GM18505 (cell line): ENCODE measurements at regions not wholly inside any gene's neighbourhood (a gene's known extent, or its start where the extent isn't known, plus 50 kb on each side); places are given as distances from the start of the nearest gene placed in this dataset.

Experiments
- ATAC-seq: cut with Tn5 transposase; IDR thresholded peaks from one replicate; pipeline ENCODE4 v1.9.1; 2021; ENCODE audit not compliant: unreplicated experiment
- POLR2A ChIP-seq: IDR thresholded peaks from 4 replicates; pipeline ENCODE4 v1.6.1; 2011; ENCODE audit warnings: borderline replicate concordance; ENCODE audit not compliant: insufficient read depth, insufficient read length; ENCODE audit errors: extremely low read depth

DNA sequence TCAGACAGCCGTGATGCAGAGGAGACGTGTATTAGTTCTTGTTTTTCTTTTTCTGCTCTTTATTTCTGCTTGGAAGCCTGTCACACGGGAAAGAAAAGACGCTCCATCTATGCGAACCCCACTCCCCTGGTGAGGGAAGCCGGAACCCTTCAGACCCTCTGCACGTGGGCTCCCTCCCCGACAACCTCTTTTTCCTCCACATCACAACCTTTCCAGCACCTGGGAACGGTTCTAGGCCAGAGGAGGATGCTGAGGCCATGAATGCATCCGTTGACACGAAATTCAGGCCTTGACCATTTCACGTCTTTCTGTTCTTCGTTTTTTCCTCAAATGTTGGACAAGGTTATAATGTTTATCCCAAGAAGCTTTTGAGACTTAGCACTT is 85.3 kb upstream of the WNT7B start:
- no peak for TF ChIP-seq POLR2A

GRCh38 chr22:46062971-46063631 is 86.1 kb upstream of the WNT7B start:
- TF ChIP-seq POLR2A, result no peak
- ATAC-seq, result no peak

More for the DNA sequence above, 85.3 kb upstream of the WNT7B start:
- no peak for ATAC-seq

DNA sequence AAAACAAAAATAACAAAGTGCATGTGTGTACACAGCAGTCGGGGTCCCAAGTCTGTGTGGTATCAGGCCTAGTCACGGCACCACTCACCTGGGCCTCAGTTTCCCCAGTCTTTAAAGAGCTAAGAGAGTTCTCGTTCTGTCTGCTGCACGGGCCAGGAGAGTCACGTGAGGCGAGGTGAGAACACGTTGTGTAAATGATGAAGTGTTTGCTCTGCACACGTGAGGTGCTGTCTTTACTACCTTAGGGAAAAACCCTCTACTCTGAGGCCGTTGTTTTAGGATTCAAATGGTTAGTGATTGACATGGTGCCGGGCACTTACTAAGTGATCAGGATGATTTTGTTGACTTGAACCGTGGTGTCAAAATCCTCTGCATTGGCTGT is 86.5 kb upstream of the PPARA start:
- no peak for ATAC-seq
- TF ChIP-seq POLR2A, result no peak

DNA sequence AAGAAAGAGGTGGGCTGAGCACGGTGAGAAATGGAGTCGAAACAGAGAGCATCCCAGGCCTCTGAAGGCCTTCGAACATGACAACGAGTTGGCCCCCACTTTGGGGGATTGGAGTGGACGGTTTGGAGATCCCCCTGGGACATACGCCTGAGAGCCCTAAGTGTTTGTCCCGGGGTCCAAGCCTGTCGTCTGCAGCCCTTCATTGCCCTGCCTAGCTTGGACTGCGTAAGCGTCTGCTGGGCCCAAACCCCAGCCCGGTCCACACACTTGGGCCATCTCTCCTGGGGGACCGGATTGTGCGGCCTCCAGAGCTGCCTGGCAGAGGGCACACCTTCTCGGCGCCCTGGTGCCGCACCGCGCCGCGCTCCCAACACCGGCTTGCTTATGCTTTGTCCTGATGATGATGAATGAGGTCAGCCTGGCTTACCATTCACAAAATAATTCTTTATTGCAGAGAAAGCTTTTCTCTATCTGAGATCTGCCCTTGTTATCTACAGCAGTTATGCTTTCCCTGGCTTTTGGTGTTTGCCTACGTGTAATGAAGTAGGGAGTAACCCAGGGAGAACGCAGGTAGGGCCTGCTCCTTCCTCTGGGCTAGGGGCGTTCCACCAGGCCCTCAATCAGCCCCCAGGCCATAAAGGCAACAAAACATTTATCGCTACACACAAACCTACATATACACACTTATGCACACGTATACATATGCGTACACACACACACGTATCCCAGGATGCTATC is 85.9 kb upstream of the PPARA start:
- ATAC-seq, result no peak
- no peak for TF ChIP-seq POLR2A

GRCh38 chr22:46064966-46065666 is 85.2 kb upstream of the PPARA start:
- no peak for ATAC-seq
- TF ChIP-seq POLR2A, result no peak

GRCh38 chr22:46065691-46066454 is 84.5 kb upstream of the PPARA start:
- no peak for TF ChIP-seq POLR2A
- no peak for ATAC-seq

DNA sequence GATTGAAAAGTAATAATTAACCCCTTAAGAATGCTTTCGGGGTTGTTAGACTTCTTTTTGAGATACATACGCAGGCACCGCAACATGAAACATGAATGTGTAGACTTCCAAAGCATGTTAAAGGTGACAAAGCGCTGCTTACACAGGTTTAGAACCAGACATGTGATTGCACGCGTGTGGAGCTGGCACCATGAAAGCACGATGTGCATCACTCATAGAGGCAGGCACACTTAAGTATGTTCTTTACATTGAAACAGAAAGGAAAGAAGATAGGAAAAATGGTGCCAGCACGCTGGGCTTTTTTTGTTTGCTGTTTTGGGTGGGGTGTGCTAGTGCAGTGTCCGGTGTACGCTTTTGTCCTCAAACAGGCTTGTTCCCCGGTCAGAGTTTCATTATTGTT is 83.6 kb upstream of the PPARA start:
- TF ChIP-seq POLR2A, result no peak
- ATAC-seq, result no peak

DNA sequence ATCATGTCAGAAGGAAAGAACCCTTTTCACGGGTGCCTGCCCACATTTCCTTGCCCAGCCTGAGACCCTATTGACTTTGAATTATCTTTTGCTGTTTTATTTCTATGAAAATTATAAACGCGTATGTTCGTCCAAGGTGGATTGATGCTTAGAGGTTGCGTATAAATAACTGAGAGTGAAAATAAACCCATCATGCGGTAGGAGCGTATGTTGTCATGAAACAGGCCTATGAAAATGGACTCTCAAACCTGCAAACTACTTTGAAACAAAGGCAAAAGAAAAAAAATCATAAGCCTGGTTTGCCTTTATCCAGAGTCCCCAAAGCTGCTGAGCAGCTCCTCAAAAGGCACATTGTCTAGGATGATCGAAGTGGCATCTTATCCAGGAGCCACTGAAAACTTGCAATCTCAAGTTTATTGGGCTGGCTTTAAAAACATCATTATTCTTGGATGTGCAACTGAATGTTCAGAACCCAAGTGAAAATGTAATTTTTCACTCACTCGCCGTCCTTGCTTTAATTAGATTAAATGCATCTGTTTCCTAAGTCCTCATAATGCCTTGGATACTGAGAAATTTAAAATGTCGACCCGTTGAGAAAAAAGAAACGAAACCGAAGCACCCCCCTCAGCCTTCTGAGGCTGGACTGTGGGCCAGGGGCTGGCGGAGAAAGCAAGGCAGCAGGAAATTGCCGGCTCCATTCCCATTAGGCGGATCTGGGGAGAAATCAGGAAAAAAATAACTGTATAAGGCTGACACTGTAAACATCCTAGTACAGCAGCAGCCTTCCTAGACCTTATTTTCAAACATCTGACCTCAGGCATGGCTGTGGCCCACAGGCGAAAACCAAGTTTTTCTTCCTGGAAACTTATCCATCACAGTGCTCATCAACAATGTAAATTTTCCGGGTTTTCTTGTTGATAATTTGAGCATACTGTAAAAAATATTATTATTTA is 82.9 kb upstream of the PPARA start:
- TF ChIP-seq POLR2A, result no peak
- ATAC-seq, result no peak

DNA sequence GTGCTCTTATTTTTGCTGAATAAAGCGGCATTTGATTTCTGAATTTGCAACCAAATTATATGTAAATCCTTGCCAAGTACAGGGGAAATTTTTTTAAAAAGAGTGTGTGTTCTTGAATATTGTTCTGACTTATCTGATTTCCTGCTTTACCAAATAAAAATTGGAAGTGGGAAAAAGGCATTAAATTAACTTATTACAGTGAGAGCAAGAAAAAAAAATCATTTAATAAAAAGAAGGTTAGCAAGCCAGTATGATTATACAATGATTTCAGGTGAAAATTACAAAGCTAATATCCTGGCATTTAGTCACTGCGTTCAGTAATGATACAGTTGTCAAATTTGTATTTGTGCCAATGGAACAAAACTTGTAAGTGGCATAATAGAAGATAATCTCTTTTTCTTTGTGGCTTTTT is 82.1 kb upstream of the PPARA start:
- ATAC-seq, result no peak
- TF ChIP-seq POLR2A, result no peak

- no peak for TF ChIP-seq POLR2A
- ATAC-seq, result no peak
These were observed 81.5 kb upstream of the PPARA start for GRCh38 chr22:46068593-46069491.

DNA sequence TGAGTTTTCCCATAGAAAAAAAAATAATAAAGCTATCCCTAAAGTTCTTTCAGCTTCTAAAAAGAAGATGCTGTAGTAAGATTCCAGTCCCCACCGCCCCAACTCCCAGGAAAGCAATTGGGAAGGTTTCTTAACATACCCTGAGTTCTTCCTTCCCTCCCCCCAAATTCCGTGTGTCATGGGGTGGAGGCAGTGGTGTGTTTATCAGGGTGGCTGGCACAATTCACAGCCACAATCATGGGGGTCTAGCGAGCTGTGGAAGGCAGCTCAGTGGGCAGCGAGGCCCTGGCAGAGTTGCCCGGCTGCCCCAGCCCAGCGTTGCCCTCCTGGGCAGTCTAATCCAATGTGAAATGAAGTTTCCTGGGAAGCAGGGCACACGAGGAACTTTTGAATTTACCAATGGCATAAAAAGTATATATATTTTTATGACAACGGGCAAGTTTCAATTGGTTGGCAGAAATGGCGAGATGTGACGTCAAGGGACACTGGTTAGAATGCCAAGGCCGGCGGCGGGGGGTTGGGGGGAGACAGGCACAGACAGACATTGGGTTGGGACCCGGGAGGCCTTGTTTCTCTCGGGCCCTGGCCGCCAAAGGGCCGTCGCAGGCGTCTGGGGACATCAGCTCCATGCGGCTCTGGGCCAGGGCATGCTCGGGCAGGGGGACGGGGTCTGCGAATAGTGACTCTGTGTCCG is 80.7 kb upstream of the PPARA start:
- TF ChIP-seq POLR2A, result peak; percentile 68
- no peak for ATAC-seq
